ENCODE measurements at regions not wholly inside any gene's neighbourhood (a gene's known extent, or its start where the extent isn't known, plus 50 kb on each side); places are given as distances from the start of the nearest gene placed in this dataset.

GRCh38 chr15:93271871-93272270 lies 182.9 kb upstream of the RGMA start:
- TF ChIP-seq CTCF (IDR thresholded peaks at IDR 0.05) (no peak), POLR2A (IDR thresholded peaks at IDR 0.05) (no peak)
